ENCODE measurements at regions not wholly inside any gene's neighbourhood (a gene's known extent, or its start where the extent isn't known, plus 50 kb on each side); places are given as distances from the start of the nearest gene placed in this dataset.

- Histone ChIP-seq H3K9me1 (ENCODE audit: control insufficient read depth, insufficient read depth, low read length) (no peaks in the 10 kb centered on the region), H2AFZ (ENCODE audit: low read depth, low read length) (no peak overlapping the region), H4K20me1 (replicated peaks; ENCODE audit: control insufficient read depth, insufficient read depth, low read length) (no peaks in the 10 kb centered on the region), H3K4me3 (no peak overlapping the region), H3K4me2 (ENCODE audit: insufficient read depth, low read length) (no peak overlapping the region), H3K27ac (ENCODE audit: extremely low read depth, low read depth, low read length) (no peak overlapping the region), H3K4me1 (replicated peaks in 1 of 2; ENCODE audit: control insufficient read depth in 2 of 2, insufficient read depth in 2 of 2, low read length in 2 of 2) (peaks cover 0 to 4% of the 10 kb centered on the region in 2 experiments; a peak in 1 of 5 replicates), H3K27me3 (ENCODE audit: control insufficient read depth in 2 of 2, insufficient read depth in 2 of 2, low read length in 2 of 2) (peaks cover 3 to 9% of the 10 kb centered on the region in 2 experiments; a peak in 4 of 5 replicates), H3K79me2 (ENCODE audit: control insufficient read depth, insufficient read depth, low read length) (no peaks in the 10 kb centered on the region), H3K9me3 (replicated peaks; ENCODE audit: control insufficient read depth, insufficient read depth, low read depth, low read length) (peaks cover 10% of the 10 kb centered on the region), H3K36me3 (ENCODE audit: control insufficient read depth, insufficient read depth, low read length) (no peaks in the 10 kb centered on the region), H3K9ac (ENCODE audit: insufficient read depth in 1 of 2, low read depth in 2 of 2, low read length in 2 of 2) (no peak overlapping the region)
- DNase-seq (ENCODE audit: extremely low read depth in 1 of 4, low spot score in 3 of 4) (no peak), ATAC-seq (no peak), FAIRE-seq (no peak)
- intact Hi-C loops (cut with micrococcal nuclease): no loop called here
- WGBS (ENCODE audit: insufficient coverage, low coverage, missing lambda C conversion rate): 7% methylated on average over 4 of the region's 4 CpGs
- in situ Hi-C loops (cut with MboI): no loop called here
- ChIA-PET POLR2A (interaction anchor here (0.6 kb wide), 1 partner anchor 209 kb away, joined by 3 read pairs; no protein-coding TSS in a partner anchor), CTCF (ENCODE audit: low intra/inter-chr PET ratio) (no interaction called here)
- TF ChIP-seq HMGN3 (IDR thresholded peaks at IDR 0.05; ENCODE audit: borderline replicate concordance, extremely low read depth, insufficient read length, low read depth, low read length): no peak
- TF ChIP-seq, protein P1, sequence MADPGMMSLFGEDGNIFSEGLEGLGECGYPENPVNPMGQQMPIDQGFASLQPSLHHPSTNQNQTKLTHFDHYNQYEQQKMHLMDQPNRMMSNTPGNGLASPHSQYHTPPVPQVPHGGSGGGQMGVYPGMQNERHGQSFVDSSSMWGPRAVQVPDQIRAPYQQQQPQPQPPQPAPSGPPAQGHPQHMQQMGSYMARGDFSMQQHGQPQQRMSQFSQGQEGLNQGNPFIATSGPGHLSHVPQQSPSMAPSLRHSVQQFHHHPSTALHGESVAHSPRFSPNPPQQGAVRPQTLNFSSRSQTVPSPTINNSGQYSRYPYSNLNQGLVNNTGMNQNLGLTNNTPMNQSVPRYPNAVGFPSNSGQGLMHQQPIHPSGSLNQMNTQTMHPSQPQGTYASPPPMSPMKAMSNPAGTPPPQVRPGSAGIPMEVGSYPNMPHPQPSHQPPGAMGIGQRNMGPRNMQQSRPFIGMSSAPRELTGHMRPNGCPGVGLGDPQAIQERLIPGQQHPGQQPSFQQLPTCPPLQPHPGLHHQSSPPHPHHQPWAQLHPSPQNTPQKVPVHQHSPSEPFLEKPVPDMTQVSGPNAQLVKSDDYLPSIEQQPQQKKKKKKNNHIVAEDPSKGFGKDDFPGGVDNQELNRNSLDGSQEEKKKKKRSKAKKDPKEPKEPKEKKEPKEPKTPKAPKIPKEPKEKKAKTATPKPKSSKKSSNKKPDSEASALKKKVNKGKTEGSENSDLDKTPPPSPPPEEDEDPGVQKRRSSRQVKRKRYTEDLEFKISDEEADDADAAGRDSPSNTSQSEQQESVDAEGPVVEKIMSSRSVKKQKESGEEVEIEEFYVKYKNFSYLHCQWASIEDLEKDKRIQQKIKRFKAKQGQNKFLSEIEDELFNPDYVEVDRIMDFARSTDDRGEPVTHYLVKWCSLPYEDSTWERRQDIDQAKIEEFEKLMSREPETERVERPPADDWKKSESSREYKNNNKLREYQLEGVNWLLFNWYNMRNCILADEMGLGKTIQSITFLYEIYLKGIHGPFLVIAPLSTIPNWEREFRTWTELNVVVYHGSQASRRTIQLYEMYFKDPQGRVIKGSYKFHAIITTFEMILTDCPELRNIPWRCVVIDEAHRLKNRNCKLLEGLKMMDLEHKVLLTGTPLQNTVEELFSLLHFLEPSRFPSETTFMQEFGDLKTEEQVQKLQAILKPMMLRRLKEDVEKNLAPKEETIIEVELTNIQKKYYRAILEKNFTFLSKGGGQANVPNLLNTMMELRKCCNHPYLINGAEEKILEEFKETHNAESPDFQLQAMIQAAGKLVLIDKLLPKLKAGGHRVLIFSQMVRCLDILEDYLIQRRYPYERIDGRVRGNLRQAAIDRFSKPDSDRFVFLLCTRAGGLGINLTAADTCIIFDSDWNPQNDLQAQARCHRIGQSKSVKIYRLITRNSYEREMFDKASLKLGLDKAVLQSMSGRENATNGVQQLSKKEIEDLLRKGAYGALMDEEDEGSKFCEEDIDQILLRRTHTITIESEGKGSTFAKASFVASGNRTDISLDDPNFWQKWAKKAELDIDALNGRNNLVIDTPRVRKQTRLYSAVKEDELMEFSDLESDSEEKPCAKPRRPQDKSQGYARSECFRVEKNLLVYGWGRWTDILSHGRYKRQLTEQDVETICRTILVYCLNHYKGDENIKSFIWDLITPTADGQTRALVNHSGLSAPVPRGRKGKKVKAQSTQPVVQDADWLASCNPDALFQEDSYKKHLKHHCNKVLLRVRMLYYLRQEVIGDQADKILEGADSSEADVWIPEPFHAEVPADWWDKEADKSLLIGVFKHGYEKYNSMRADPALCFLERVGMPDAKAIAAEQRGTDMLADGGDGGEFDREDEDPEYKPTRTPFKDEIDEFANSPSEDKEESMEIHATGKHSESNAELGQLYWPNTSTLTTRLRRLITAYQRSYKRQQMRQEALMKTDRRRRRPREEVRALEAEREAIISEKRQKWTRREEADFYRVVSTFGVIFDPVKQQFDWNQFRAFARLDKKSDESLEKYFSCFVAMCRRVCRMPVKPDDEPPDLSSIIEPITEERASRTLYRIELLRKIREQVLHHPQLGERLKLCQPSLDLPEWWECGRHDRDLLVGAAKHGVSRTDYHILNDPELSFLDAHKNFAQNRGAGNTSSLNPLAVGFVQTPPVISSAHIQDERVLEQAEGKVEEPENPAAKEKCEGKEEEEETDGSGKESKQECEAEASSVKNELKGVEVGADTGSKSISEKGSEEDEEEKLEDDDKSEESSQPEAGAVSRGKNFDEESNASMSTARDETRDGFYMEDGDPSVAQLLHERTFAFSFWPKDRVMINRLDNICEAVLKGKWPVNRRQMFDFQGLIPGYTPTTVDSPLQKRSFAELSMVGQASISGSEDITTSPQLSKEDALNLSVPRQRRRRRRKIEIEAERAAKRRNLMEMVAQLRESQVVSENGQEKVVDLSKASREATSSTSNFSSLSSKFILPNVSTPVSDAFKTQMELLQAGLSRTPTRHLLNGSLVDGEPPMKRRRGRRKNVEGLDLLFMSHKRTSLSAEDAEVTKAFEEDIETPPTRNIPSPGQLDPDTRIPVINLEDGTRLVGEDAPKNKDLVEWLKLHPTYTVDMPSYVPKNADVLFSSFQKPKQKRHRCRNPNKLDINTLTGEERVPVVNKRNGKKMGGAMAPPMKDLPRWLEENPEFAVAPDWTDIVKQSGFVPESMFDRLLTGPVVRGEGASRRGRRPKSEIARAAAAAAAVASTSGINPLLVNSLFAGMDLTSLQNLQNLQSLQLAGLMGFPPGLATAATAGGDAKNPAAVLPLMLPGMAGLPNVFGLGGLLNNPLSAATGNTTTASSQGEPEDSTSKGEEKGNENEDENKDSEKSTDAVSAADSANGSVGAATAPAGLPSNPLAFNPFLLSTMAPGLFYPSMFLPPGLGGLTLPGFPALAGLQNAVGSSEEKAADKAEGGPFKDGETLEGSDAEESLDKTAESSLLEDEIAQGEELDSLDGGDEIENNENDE (IDR thresholded peaks at IDR 0.05; ENCODE audit: low read depth, low read length): no peak
- no peak for TF ChIP-seq RHOXF2B (CRISPR knock-in tag; conservative IDR thresholded peaks at IDR 0.05)
- TF ChIP-seq YY1 (IDR thresholded peaks at IDR 0.05; ENCODE audit: borderline replicate concordance in 1 of 3, control insufficient read depth in 1 of 3, extremely low read depth in 1 of 3, insufficient read depth in 3 of 3, insufficient read length in 1 of 3, insufficient replicate concordance in 2 of 3, low read depth in 1 of 3, low read length in 2 of 3): peak in 1 of 3 experiments; percentile 29
- TF ChIP-seq RBM34 (IDR thresholded peaks at IDR 0.05; ENCODE audit: borderline replicate concordance, insufficient read depth, low read length): no peak
- no peak for TF ChIP-seq FOSL1 (tag; conservative IDR thresholded peaks at IDR 0.05)
- TF ChIP-seq SREBF1 (IDR thresholded peaks at IDR 0.05; ENCODE audit: borderline replicate concordance, low read depth, low read length): no peak
- TF ChIP-seq L3MBTL2 (IDR thresholded peaks at IDR 0.05): no peak
- no peak for TF ChIP-seq ID3 (CRISPR knock-in tag; IDR thresholded peaks at IDR 0.05)
- TF ChIP-seq ID3 (tag; IDR thresholded peaks at IDR 0.05): no peak
- BruUV-seq (replicated peaks): no TSS peak
Measured at GRCh38 chr16:14338969-14339368, 267.9 kb downstream of the MRTFB start.
